Activated CD4-positive, alpha-beta T cell treated with anti-CD3 and anti-CD28 coated beads, Interleukin-2, amount 50 U/mL, for 48 hours (primary cell): ENCODE measurements at regions not wholly inside any gene's neighbourhood (a gene's known extent, or its start where the extent isn't known, plus 50 kb on each side); places are given as distances from the start of the nearest gene placed in this dataset.

Experiments
- DNase-seq, 2 experiments: peaks; one replicate each; pipeline ENCODE4 v3.0.0-alpha.2; 2020

- no peak for DNase-seq
These were observed 51.5 kb downstream of the IRAG1 start for GRCh38 chr11:10641912-10642697.

- DNase-seq: no peak
These were observed 52.2 kb downstream of the IRAG1 start for GRCh38 chr11:10641177-10641911.

- DNase-seq: no peak
These were observed 53.2 kb downstream of the IRAG1 start for GRCh38 chr11:10640308-10640707.

GRCh38 chr11:10639350-10639749 is 54.2 kb downstream of the IRAG1 start:
- no peak for DNase-seq

GRCh38 chr11:10638316-10638925 is 55.1 kb downstream of the IRAG1 start:
- no peak for DNase-seq

- DNase-seq: no peak
These were observed 55.8 kb downstream of the IRAG1 start for GRCh38 chr11:10637731-10638151.

- DNase-seq: no peak
These were observed 59.1 kb downstream of the IRAG1 start for GRCh38 chr11:10634407-10634806.

- no peak for DNase-seq
These were observed 60.3 kb downstream of the IRAG1 start for GRCh38 chr11:10633261-10633660.

GRCh38 chr11:10632483-10632882 is 61.1 kb downstream of the IRAG1 start:
- DNase-seq: no peak

- no peak for DNase-seq
These were observed 61.8 kb downstream of the IRAG1 start for GRCh38 chr11:10631761-10632160.

- no peak for DNase-seq
These were observed 61.0 kb upstream of the LYVE1 start for GRCh38 chr11:10629411-10630002.

GRCh38 chr11:10628508-10629236 is 60.2 kb upstream of the LYVE1 start:
- DNase-seq: no peak

GRCh38 chr11:10627816-10628215 is 59.4 kb upstream of the LYVE1 start:
- no peak for DNase-seq

- DNase-seq: no peak
These were observed 58.8 kb upstream of the LYVE1 start for GRCh38 chr11:10627291-10627690.

- no peak for DNase-seq
These were observed 57.5 kb upstream of the LYVE1 start for GRCh38 chr11:10625982-10626311.

- no peak for DNase-seq
These were observed 57.0 kb upstream of the LYVE1 start for GRCh38 chr11:10625281-10625981.

GRCh38 chr11:10623797-10624761 is 55.6 kb upstream of the LYVE1 start:
- DNase-seq: peak; percentile 5 to 31

GRCh38 chr11:10622957-10623791 is 54.7 kb upstream of the LYVE1 start:
- peak; percentile 4 to 13 for DNase-seq

GRCh38 chr11:10622108-10622507 is 53.6 kb upstream of the LYVE1 start:
- DNase-seq: no peak

GRCh38 chr11:10619131-10619680 is 50.7 kb upstream of the LYVE1 start:
- DNase-seq: no peak
